ENCODE measurements at regions not wholly inside any gene's neighbourhood (a gene's known extent, or its start where the extent isn't known, plus 50 kb on each side); places are given as distances from the start of the nearest gene placed in this dataset.
"Not testable (repeated sequence)": the region's sequence is repeated elsewhere in the genome, so short reads cannot be mapped to it uniquely, and the experiment has no call there.

- no peak for TF ChIP-seq CTCF (conservative IDR thresholded peaks at IDR 0.05; ENCODE audit: low read depth, low read length)
- no peak overlapping the region for H3K4me3 ChIP-seq (ENCODE audit: low read depth, low read length)
- DNase-seq (ENCODE audit: low read depth): no peak
Observed at GRCh38 chr5:102119252-102119651, 176.8 kb downstream of the SLCO4C1 start.

GRCh38 chr5:102115736-102116135, 180.3 kb downstream of the SLCO4C1 start:
- no peak for TF ChIP-seq CTCF (conservative IDR thresholded peaks at IDR 0.05; ENCODE audit: low read depth, low read length)
- no peak for DNase-seq (ENCODE audit: low read depth)
- no peak overlapping the region for H3K4me3 ChIP-seq (ENCODE audit: low read depth, low read length)

- DNase-seq (ENCODE audit: low read depth): no peak
- H3K4me3 ChIP-seq (ENCODE audit: low read depth, low read length): no peak overlapping the region
- TF ChIP-seq CTCF (conservative IDR thresholded peaks at IDR 0.05; ENCODE audit: low read depth, low read length): no peak
Observed at GRCh38 chr5:102114525-102115069, 181.5 kb downstream of the SLCO4C1 start.

- DNase-seq (ENCODE audit: low read depth): no peak
- H3K4me3 ChIP-seq (ENCODE audit: low read depth, low read length): no peak overlapping the region
- no peak for TF ChIP-seq CTCF (conservative IDR thresholded peaks at IDR 0.05; ENCODE audit: low read depth, low read length)
Observed at GRCh38 chr5:102107865-102108264, 188.2 kb downstream of the SLCO4C1 start.

- TF ChIP-seq CTCF (conservative IDR thresholded peaks at IDR 0.05; ENCODE audit: low read depth, low read length): no peak
- no peak overlapping the region for H3K4me3 ChIP-seq (ENCODE audit: low read depth, low read length)
- no peak for DNase-seq (ENCODE audit: low read depth)
Observed at GRCh38 chr5:102106599-102106998, 189.5 kb downstream of the SLCO4C1 start.

GRCh38 chr5:102099766-102100331, 196.2 kb downstream of the SLCO4C1 start:
- no peak for TF ChIP-seq CTCF (conservative IDR thresholded peaks at IDR 0.05; ENCODE audit: low read depth, low read length)
- DNase-seq (ENCODE audit: low read depth): no peak
- no peak overlapping the region for H3K4me3 ChIP-seq (ENCODE audit: low read depth, low read length)

- DNase-seq (ENCODE audit: low read depth); H3K4me3 ChIP-seq (ENCODE audit: low read depth, low read length): not testable (repeated sequence)
Observed at GRCh38 chr5:102099083-102099482, 197.0 kb downstream of the SLCO4C1 start.

- DNase-seq (ENCODE audit: low read depth); H3K4me3 ChIP-seq (ENCODE audit: low read depth, low read length): not testable (repeated sequence)
Observed at GRCh38 chr5:102098606-102099005, 197.5 kb downstream of the SLCO4C1 start.
